ENCODE measurements at regions not wholly inside any gene's neighbourhood (a gene's known extent, or its start where the extent isn't known, plus 50 kb on each side); places are given as distances from the start of the nearest gene placed in this dataset.

- no peak overlapping the region for H3K9ac ChIP-seq (ENCODE audit: low read depth, low read length)
- H3K4me3 ChIP-seq (ENCODE audit: low read length): no peak overlapping the region
- no peaks in the 10 kb centered on the region for H3K27me3 ChIP-seq (ENCODE audit: control insufficient read depth, insufficient read depth, low read length)
- no peaks in the 10 kb centered on the region for H3K36me3 ChIP-seq (ENCODE audit: insufficient read depth, low read length)
- H3K9me3 ChIP-seq (replicated peaks; ENCODE audit: low read length): no peaks in the 10 kb centered on the region
- no peaks in the 10 kb centered on the region for H3K4me1 ChIP-seq (ENCODE audit: control insufficient read depth, insufficient read depth, low read length)
- H3K4me2 ChIP-seq (ENCODE audit: low read length): no peak overlapping the region
These were observed 906.1 kb downstream of the SLC4A3 start for GRCh38 chr2:220533485-220533884.

GRCh38 chr2:220539481-220539880 is 912.1 kb downstream of the SLC4A3 start:
- Histone ChIP-seq H3K9me3 (replicated peaks; ENCODE audit: low read length) (no peaks in the 10 kb centered on the region), H3K36me3 (ENCODE audit: insufficient read depth, low read length) (no peaks in the 10 kb centered on the region), H3K27me3 (ENCODE audit: control insufficient read depth, insufficient read depth, low read length) (no peaks in the 10 kb centered on the region), H3K4me3 (ENCODE audit: low read length) (no peak overlapping the region), H3K4me2 (ENCODE audit: low read length) (no peak overlapping the region), H3K4me1 (ENCODE audit: control insufficient read depth, insufficient read depth, low read length) (no peaks in the 10 kb centered on the region), H3K9ac (ENCODE audit: low read depth, low read length) (no peak overlapping the region)

GRCh38 chr2:220544049-220544448 is 916.6 kb downstream of the SLC4A3 start:
- H3K36me3 ChIP-seq (ENCODE audit: insufficient read depth, low read length): no peaks in the 10 kb centered on the region
- no peaks in the 10 kb centered on the region for H3K27me3 ChIP-seq (ENCODE audit: control insufficient read depth, insufficient read depth, low read length)
- no peaks in the 10 kb centered on the region for H3K9me3 ChIP-seq (replicated peaks; ENCODE audit: low read length)
- no peaks in the 10 kb centered on the region for H3K4me1 ChIP-seq (ENCODE audit: control insufficient read depth, insufficient read depth, low read length)
- H3K4me3 ChIP-seq (ENCODE audit: low read length): no peak overlapping the region
- H3K4me2 ChIP-seq (ENCODE audit: low read length): no peak overlapping the region
- no peak overlapping the region for H3K9ac ChIP-seq (ENCODE audit: low read depth, low read length)

GRCh38 chr2:220550995-220551700 is 923.7 kb downstream of the SLC4A3 start:
- Histone ChIP-seq H3K4me2 (ENCODE audit: low read length) (no peak overlapping the region), H3K4me1 (ENCODE audit: control insufficient read depth, insufficient read depth, low read length) (peaks cover 2% of the 10 kb centered on the region), H3K27me3 (ENCODE audit: control insufficient read depth, insufficient read depth, low read length) (no peaks in the 10 kb centered on the region), H3K36me3 (ENCODE audit: insufficient read depth, low read length) (no peaks in the 10 kb centered on the region), H3K4me3 (ENCODE audit: low read length) (no peak overlapping the region), H3K9ac (ENCODE audit: low read depth, low read length) (no peak overlapping the region), H3K9me3 (replicated peaks; ENCODE audit: low read length) (no peaks in the 10 kb centered on the region)

- H3K9ac ChIP-seq (ENCODE audit: low read depth, low read length): no peak overlapping the region
- no peaks in the 10 kb centered on the region for H3K36me3 ChIP-seq (ENCODE audit: insufficient read depth, low read length)
- no peaks in the 10 kb centered on the region for H3K27me3 ChIP-seq (ENCODE audit: control insufficient read depth, insufficient read depth, low read length)
- H3K9me3 ChIP-seq (replicated peaks; ENCODE audit: low read length): no peaks in the 10 kb centered on the region
- H3K4me1 ChIP-seq (ENCODE audit: control insufficient read depth, insufficient read depth, low read length): peaks cover 12% of the 10 kb centered on the region
- no peak overlapping the region for H3K4me2 ChIP-seq (ENCODE audit: low read length)
- H3K4me3 ChIP-seq (ENCODE audit: low read length): no peak overlapping the region
These were observed 925.5 kb downstream of the SLC4A3 start for GRCh38 chr2:220552790-220553535.

- Histone ChIP-seq H3K4me3 (ENCODE audit: low read length) (no peak overlapping the region), H3K4me1 (ENCODE audit: control insufficient read depth, insufficient read depth, low read length) (peaks cover 12% of the 10 kb centered on the region), H3K36me3 (ENCODE audit: insufficient read depth, low read length) (no peaks in the 10 kb centered on the region), H3K4me2 (ENCODE audit: low read length) (peak overlapping the region; percentile 11), H3K9me3 (replicated peaks; ENCODE audit: low read length) (no peaks in the 10 kb centered on the region), H3K27me3 (ENCODE audit: control insufficient read depth, insufficient read depth, low read length) (no peaks in the 10 kb centered on the region), H3K9ac (ENCODE audit: low read depth, low read length) (peak overlapping the region; percentile 3)
These were observed 928.7 kb downstream of the SLC4A3 start for GRCh38 chr2:220555961-220556630.

- Histone ChIP-seq H3K4me3 (ENCODE audit: low read length) (no peak overlapping the region), H3K9me3 (replicated peaks; ENCODE audit: low read length) (no peaks in the 10 kb centered on the region), H3K36me3 (ENCODE audit: insufficient read depth, low read length) (no peaks in the 10 kb centered on the region), H3K27me3 (ENCODE audit: control insufficient read depth, insufficient read depth, low read length) (no peaks in the 10 kb centered on the region), H3K4me1 (ENCODE audit: control insufficient read depth, insufficient read depth, low read length) (peaks cover 12% of the 10 kb centered on the region), H3K9ac (ENCODE audit: low read depth, low read length) (peak overlapping the region; percentile 3), H3K4me2 (ENCODE audit: low read length) (peak overlapping the region; percentile 11)
These were observed 929.2 kb downstream of the SLC4A3 start for GRCh38 chr2:220556658-220557057.

- H3K27me3 ChIP-seq (ENCODE audit: control insufficient read depth, insufficient read depth, low read length): no peaks in the 10 kb centered on the region
These were observed 932.8 kb downstream of the SLC4A3 start for GRCh38 chr2:220560192-220560591.

GRCh38 chr2:220562375-220563140 is 935.1 kb downstream of the SLC4A3 start:
- H3K9ac ChIP-seq (ENCODE audit: low read depth, low read length): no peak overlapping the region
- H3K9me3 ChIP-seq (replicated peaks; ENCODE audit: low read length): no peaks in the 10 kb centered on the region
- no peak overlapping the region for H3K4me2 ChIP-seq (ENCODE audit: low read length)
- no peaks in the 10 kb centered on the region for H3K4me1 ChIP-seq (ENCODE audit: control insufficient read depth, insufficient read depth, low read length)
- no peaks in the 10 kb centered on the region for H3K36me3 ChIP-seq (ENCODE audit: insufficient read depth, low read length)
- H3K27me3 ChIP-seq (ENCODE audit: control insufficient read depth, insufficient read depth, low read length): no peaks in the 10 kb centered on the region
- no peak overlapping the region for H3K4me3 ChIP-seq (ENCODE audit: low read length)

More at GRCh38 chr2:220560192-220560591, 932.8 kb downstream of the SLC4A3 start:
- Histone ChIP-seq H3K9ac (ENCODE audit: low read depth, low read length) (no peak overlapping the region), H3K4me1 (ENCODE audit: control insufficient read depth, insufficient read depth, low read length) (peaks cover 12% of the 10 kb centered on the region), H3K4me2 (ENCODE audit: low read length) (no peak overlapping the region), H3K9me3 (replicated peaks; ENCODE audit: low read length) (no peaks in the 10 kb centered on the region), H3K4me3 (ENCODE audit: low read length) (no peak overlapping the region), H3K36me3 (ENCODE audit: insufficient read depth, low read length) (no peaks in the 10 kb centered on the region)

GRCh38 chr2:220568296-220568695 is 940.9 kb downstream of the SLC4A3 start:
- Histone ChIP-seq H3K4me3 (ENCODE audit: low read length) (no peak overlapping the region), H3K9me3 (replicated peaks; ENCODE audit: low read length) (no peaks in the 10 kb centered on the region), H3K27me3 (ENCODE audit: control insufficient read depth, insufficient read depth, low read length) (no peaks in the 10 kb centered on the region), H3K4me1 (ENCODE audit: control insufficient read depth, insufficient read depth, low read length) (no peaks in the 10 kb centered on the region), H3K9ac (ENCODE audit: low read depth, low read length) (no peak overlapping the region), H3K4me2 (ENCODE audit: low read length) (no peak overlapping the region), H3K36me3 (ENCODE audit: insufficient read depth, low read length) (no peaks in the 10 kb centered on the region)
